Mesendoderm (in vitro differentiated cells): ENCODE measurements at regions not wholly inside any gene's neighbourhood (a gene's known extent, or its start where the extent isn't known, plus 50 kb on each side); places are given as distances from the start of the nearest gene placed in this dataset.

Experiments used
- DNase-seq: peaks from one replicate; pipeline ENCODE4 v3.0.0; 2013
- H2AK5ac ChIP-seq: 2 replicates; pipeline ENCODE4 v1.6.1; 2013; ENCODE audit warnings: low read length, inconsistent platforms
- H2BK120ac ChIP-seq: 2 replicates; pipeline ENCODE4 v1.6.1; 2013; ENCODE audit warnings: low read depth, mild to moderate bottlenecking, low read length, moderate library complexity, mixed read lengths
- H2BK15ac ChIP-seq: replicated peaks from 2 replicates; pipeline ENCODE4 v1.6.1; 2013; ENCODE audit warnings: low read depth, mild to moderate bottlenecking, moderate library complexity
- H2BK5ac ChIP-seq: 2 replicates; pipeline ENCODE4 v1.6.1; 2013; ENCODE audit warnings: low read length, inconsistent platforms
- H3K18ac ChIP-seq: 2 replicates; pipeline ENCODE4 v1.6.1; 2013; ENCODE audit warnings: mild to moderate bottlenecking, low read length, mixed read lengths
- H3K23ac ChIP-seq: one replicate; pipeline ENCODE4 v1.6.1; 2013; ENCODE audit warnings: low read length
- H3K27ac ChIP-seq: 2 replicates; pipeline ENCODE4 v1.5.1; 2013; ENCODE audit warnings: low read depth, mild to moderate bottlenecking, inconsistent platforms, low read length, moderate library complexity
- H3K27me3 ChIP-seq: 2 replicates; pipeline ENCODE4 v1.6.1; 2013; ENCODE audit warnings: low read length, control low read depth, mild to moderate bottlenecking, inconsistent platforms; ENCODE audit not compliant: insufficient read depth, poor library complexity
- H3K36me3 ChIP-seq: 2 replicates; pipeline ENCODE4 v1.6.1; 2013; ENCODE audit warnings: low read length, inconsistent platforms; ENCODE audit not compliant: control insufficient read depth, insufficient read depth
- H3K4ac ChIP-seq: one replicate; pipeline ENCODE4 v1.6.1; 2013; ENCODE audit warnings: low read depth, mild to moderate bottlenecking, low read length, moderate library complexity
- H3K4me1 ChIP-seq: 2 replicates; pipeline ENCODE4 v1.6.1; 2013; ENCODE audit warnings: low read depth, low read length, inconsistent platforms; ENCODE audit not compliant: control insufficient read depth
- H3K4me2 ChIP-seq: 2 replicates; pipeline ENCODE4 v1.6.1; 2013; ENCODE audit warnings: low read length
- H3K4me3 ChIP-seq: 2 replicates; pipeline ENCODE4 v1.5.1; 2013; ENCODE audit warnings: mild to moderate bottlenecking, low read length
- H3K56ac ChIP-seq: one replicate; pipeline ENCODE4 v1.6.1; 2013; ENCODE audit warnings: low read length
- H3K79me1 ChIP-seq: 2 replicates; pipeline ENCODE4 v1.6.1; 2013; ENCODE audit warnings: low read length, inconsistent platforms
- H3K79me2 ChIP-seq: 2 replicates; pipeline ENCODE4 v1.6.1; 2013; ENCODE audit warnings: mild to moderate bottlenecking, low read length; ENCODE audit not compliant: control insufficient read depth, insufficient read depth
- H3K9ac ChIP-seq: 2 replicates; pipeline ENCODE4 v1.6.1; 2013; ENCODE audit warnings: low read length, inconsistent platforms
- H4K5ac ChIP-seq: one replicate; pipeline ENCODE4 v1.6.1; 2013; ENCODE audit warnings: low read length
- H4K8ac ChIP-seq: one replicate; pipeline ENCODE4 v1.6.1; 2013; ENCODE audit warnings: low read depth, mild to moderate bottlenecking, control low read depth, low read length, moderate library complexity
- WGBS: extraction: QIAGEN DNeasy Blood & Tissue Kit; methylation state at CpG from one replicate; pipeline ENCODE4 v1.1.7; 2013; ENCODE audit warnings: low lambda C conversion rate, missing lambda C conversion rate; ENCODE audit not compliant: insufficient coverage; ENCODE audit errors: extremely low coverage; 5-methylcytosine and 5-hydroxymethylcytosine counted together

DNA sequence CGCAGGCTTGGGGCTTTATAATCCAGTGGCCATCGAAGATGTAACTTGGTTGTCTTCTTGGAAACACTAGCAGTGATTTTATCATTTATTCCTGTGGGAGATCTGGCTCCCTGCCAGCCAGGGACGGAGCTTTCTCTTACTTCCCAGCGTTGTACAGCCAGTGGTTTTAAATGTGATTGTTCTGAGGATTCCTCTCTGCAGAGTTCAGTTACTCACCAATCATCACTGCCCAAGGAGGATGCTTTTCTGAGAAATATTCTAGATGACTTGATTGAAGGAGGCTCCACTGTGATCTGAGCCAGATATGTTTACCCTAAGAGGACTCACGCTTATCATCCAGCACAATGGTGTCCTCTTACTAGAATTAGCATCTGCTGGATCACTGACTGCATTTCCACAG lies 744.3 kb downstream of the RNF144A start:
- Histone ChIP-seq H3K27me3 (no peaks in the 10 kb centered on the region), H3K18ac (no peak overlapping the region), H3K4me1 (no peaks in the 10 kb centered on the region), H3K79me2 (no peaks in the 10 kb centered on the region), H4K8ac (no peak overlapping the region), H3K4me3 (no peak overlapping the region), H3K9ac (no peak overlapping the region), H3K4ac (no peak overlapping the region), H2BK5ac (no peak overlapping the region), H3K27ac (no peak overlapping the region), H3K56ac (no peak overlapping the region), H2AK5ac (no peak overlapping the region), H2BK120ac (no peak overlapping the region), H3K36me3 (no peaks in the 10 kb centered on the region), H3K23ac (no peak overlapping the region), H2BK15ac (no peak overlapping the region), H4K5ac (no peak overlapping the region), H3K4me2 (no peak overlapping the region), H3K79me1 (no peaks in the 10 kb centered on the region)
- no CpG with 5 or more reads among the region's 5 CpGs for WGBS
- no peak for DNase-seq

DNA sequence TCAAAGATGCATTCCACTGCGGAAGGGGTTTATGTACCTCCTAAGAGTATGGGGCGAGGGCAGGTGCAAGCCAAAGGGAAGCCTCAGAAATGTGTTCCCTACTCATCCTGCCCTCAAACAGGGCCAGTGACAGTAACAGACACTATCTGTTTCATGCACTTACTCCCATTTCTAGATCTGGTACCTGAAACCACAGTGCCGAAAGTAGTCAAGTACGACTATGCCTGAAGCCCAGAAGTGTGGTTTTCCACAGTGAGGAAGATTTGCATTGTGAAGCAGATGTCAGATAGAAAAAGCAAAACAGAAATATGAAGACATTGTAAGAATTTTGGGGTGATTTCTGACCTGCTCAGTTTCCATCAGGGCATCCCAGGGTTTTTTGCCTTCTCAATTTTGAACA lies 748.7 kb downstream of the RNF144A start:
- Histone ChIP-seq H3K79me1 (no peaks in the 10 kb centered on the region), H3K27me3 (no peaks in the 10 kb centered on the region), H3K4me2 (no peak overlapping the region), H3K27ac (no peak overlapping the region), H3K4me1 (no peaks in the 10 kb centered on the region), H3K36me3 (no peaks in the 10 kb centered on the region), H2BK120ac (no peak overlapping the region), H3K23ac (no peak overlapping the region), H3K56ac (no peak overlapping the region), H2BK5ac (no peak overlapping the region), H3K79me2 (no peaks in the 10 kb centered on the region), H2AK5ac (no peak overlapping the region), H4K5ac (no peak overlapping the region), H3K4ac (no peak overlapping the region), H3K9ac (no peak overlapping the region), H3K4me3 (no peak overlapping the region), H2BK15ac (no peak overlapping the region), H3K18ac (no peak overlapping the region), H4K8ac (no peak overlapping the region)
- no CpG with 5 or more reads among the region's 4 CpGs for WGBS
- DNase-seq = no peak

GRCh38 chr2:7666596-7667259 lies 749.5 kb downstream of the RNF144A start:
- no peaks in the 10 kb centered on the region for H3K4me1 ChIP-seq
- no peaks in the 10 kb centered on the region for H3K79me1 ChIP-seq
- H3K27ac ChIP-seq = no peak overlapping the region
- no peak overlapping the region for H3K9ac ChIP-seq
- H3K27me3 ChIP-seq = no peaks in the 10 kb centered on the region
- no peak overlapping the region for H2BK5ac ChIP-seq
- H3K79me2 ChIP-seq = no peaks in the 10 kb centered on the region
- no peak overlapping the region for H3K56ac ChIP-seq
- H3K18ac ChIP-seq = no peak overlapping the region
- no CpG with 5 or more reads among the region's 10 CpGs for WGBS
- no peak overlapping the region for H2BK120ac ChIP-seq
- H4K8ac ChIP-seq = no peak overlapping the region
- no peak overlapping the region for H3K4me3 ChIP-seq
- H4K5ac ChIP-seq = no peak overlapping the region
- peak; percentile 32 for DNase-seq
- H3K4ac ChIP-seq = no peak overlapping the region
- no peak overlapping the region for H2BK15ac ChIP-seq
- no peaks in the 10 kb centered on the region for H3K36me3 ChIP-seq
- H2AK5ac ChIP-seq = no peak overlapping the region
- no peak overlapping the region for H3K23ac ChIP-seq
- H3K4me2 ChIP-seq = no peak overlapping the region

GRCh38 chr2:7667260-7667757 lies 750.1 kb downstream of the RNF144A start:
- Histone ChIP-seq H3K4me3 (no peak overlapping the region), H3K4me1 (no peaks in the 10 kb centered on the region), H2BK120ac (no peak overlapping the region), H4K8ac (no peak overlapping the region), H3K27me3 (no peaks in the 10 kb centered on the region), H3K9ac (no peak overlapping the region), H3K56ac (no peak overlapping the region), H4K5ac (no peak overlapping the region), H2AK5ac (no peak overlapping the region), H3K4ac (no peak overlapping the region), H2BK5ac (no peak overlapping the region), H2BK15ac (no peak overlapping the region), H3K79me2 (no peaks in the 10 kb centered on the region), H3K18ac (no peak overlapping the region), H3K4me2 (no peak overlapping the region), H3K36me3 (no peaks in the 10 kb centered on the region), H3K79me1 (no peaks in the 10 kb centered on the region), H3K27ac (no peak overlapping the region), H3K23ac (no peak overlapping the region)
- WGBS = no CpG with 5 or more reads among the region's 5 CpGs
- no peak for DNase-seq

- DNase-seq = no peak
These were observed 753.9 kb downstream of the RNF144A start for GRCh38 chr2:7670905-7671641.

More at GRCh38 chr2:7670905-7671641, 753.9 kb downstream of the RNF144A start:
- no peaks in the 10 kb centered on the region for H3K79me2 ChIP-seq
- H3K27me3 ChIP-seq = no peaks in the 10 kb centered on the region
- H3K4me1 ChIP-seq = no peaks in the 10 kb centered on the region
- H3K27ac ChIP-seq = no peak overlapping the region
- H4K8ac ChIP-seq = no peak overlapping the region
- no peaks in the 10 kb centered on the region for H3K79me1 ChIP-seq
- no peak overlapping the region for H2BK5ac ChIP-seq
- H3K4ac ChIP-seq = no peak overlapping the region
- no peak overlapping the region for H2AK5ac ChIP-seq
- H3K56ac ChIP-seq = no peak overlapping the region
- H2BK15ac ChIP-seq = no peak overlapping the region
- H3K18ac ChIP-seq = no peak overlapping the region
- no peak overlapping the region for H3K4me3 ChIP-seq
- H3K36me3 ChIP-seq = no peaks in the 10 kb centered on the region
- H3K23ac ChIP-seq = no peak overlapping the region
- no CpG with 5 or more reads among the region's 11 CpGs for WGBS
- no peak overlapping the region for H4K5ac ChIP-seq
- H2BK120ac ChIP-seq = no peak overlapping the region
- no peak overlapping the region for H3K9ac ChIP-seq
- no peak overlapping the region for H3K4me2 ChIP-seq
